ENCODE measurements at regions not wholly inside any gene's neighbourhood (a gene's known extent, or its start where the extent isn't known, plus 50 kb on each side); places are given as distances from the start of the nearest gene placed in this dataset. TPM values are rescaled to one million over a fixed set of nuclear protein-coding genes. Genes with fewer than 3 reads are reported as not detected.
"Not testable (repeated sequence)": the region's sequence is repeated elsewhere in the genome, so short reads cannot be mapped to it uniquely, and the experiment has no call there.

- no peak for DNase-seq
Observed at GRCh38 chr6:119443993-119444641, 94.6 kb upstream of the MAN1A1 start.

GRCh38 chr6:119442776-119443184, 93.2 kb upstream of the MAN1A1 start:
- no peak for DNase-seq

GRCh38 chr6:119440953-119441352, 91.4 kb upstream of the MAN1A1 start:
- no peak for DNase-seq

- no peak for DNase-seq
Observed at GRCh38 chr6:119436583-119436982, 87.0 kb upstream of the MAN1A1 start.

DNA sequence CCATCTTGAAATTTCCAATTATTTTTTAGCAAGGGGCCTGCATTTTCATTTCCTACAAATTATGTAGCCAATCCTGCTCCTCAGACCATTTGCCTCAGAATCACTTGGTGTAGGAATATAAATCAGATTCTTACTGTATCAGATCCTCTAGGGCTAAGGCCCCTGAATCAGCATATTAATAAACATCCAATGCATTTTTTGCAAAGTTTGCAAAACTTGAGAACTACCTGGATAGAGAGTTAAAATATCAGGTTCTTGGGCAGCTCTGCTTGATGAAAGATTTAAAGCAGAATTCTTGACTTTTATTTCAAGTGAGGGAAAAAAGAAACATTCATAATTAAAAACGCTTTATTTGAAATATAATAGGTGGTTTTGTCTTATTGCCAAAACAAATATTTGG, 82.2 kb upstream of the MAN1A1 start:
- no peak for DNase-seq

- DNase-seq, result no peak
Observed at GRCh38 chr6:119430805-119431204, 81.2 kb upstream of the MAN1A1 start.

- DNase-seq, result no peak
Observed at GRCh38 chr6:119428633-119429032, 79.1 kb upstream of the MAN1A1 start.

- no peak for DNase-seq
Observed at GRCh38 chr6:119426619-119427018, 77.1 kb upstream of the MAN1A1 start.

GRCh38 chr6:119423996-119424395, 74.4 kb upstream of the MAN1A1 start:
- no peak for DNase-seq

- DNase-seq, result not testable (repeated sequence)
Observed at GRCh38 chr6:119418084-119418483, 68.5 kb upstream of the MAN1A1 start.

GRCh38 chr6:119407156-119407555, 57.6 kb upstream of the MAN1A1 start:
- no peak for DNase-seq

DNA sequence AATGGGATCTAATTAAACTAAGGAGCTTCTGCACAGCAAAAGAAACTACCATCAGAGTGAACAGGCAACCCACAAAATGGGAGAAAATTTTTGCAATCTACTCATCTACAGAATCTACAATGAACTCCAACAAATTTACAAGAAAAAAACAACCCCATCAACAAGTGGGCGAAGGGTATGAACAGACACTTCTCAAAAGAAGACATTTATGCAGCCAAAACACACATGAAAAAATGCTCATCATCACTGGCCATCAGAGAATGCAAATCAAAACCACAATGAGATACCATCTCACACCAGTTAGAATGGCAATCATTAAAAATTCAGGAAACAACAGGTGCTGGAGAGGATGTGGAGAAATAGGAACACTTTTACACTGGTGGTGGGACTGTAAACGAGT, 55.6 kb upstream of the MAN1A1 start:
- not testable (repeated sequence) for DNase-seq

Small RNA genes in the stretch of these regions (small RNA-seq; reads per million reads assigned to genes)
- gene COX6A1P3 (ENCODE audit: low replicate concordance) (not detected), gene MIR3144 (ENCODE audit: low replicate concordance) (0.07 reads per million), gene RNA5SP215 (ENCODE audit: low replicate concordance) (0.12 reads per million), gene RNU6-214P (ENCODE audit: low replicate concordance) (not detected)
